Neural progenitor cell (in vitro differentiated cells): ENCODE measurements at regions not wholly inside any gene's neighbourhood (a gene's known extent, or its start where the extent isn't known, plus 50 kb on each side); places are given as distances from the start of the nearest gene placed in this dataset.

Experiments used
- DNase-seq: peaks from one replicate; pipeline ENCODE4 v3.0.0-alpha.2; 2016; ENCODE audit warnings: low spot score
- H2AFZ ChIP-seq: fragments of 200-600 bp; sonication (generic); replicated peaks from 2 replicates; pipeline ENCODE4 v1.6.1; 2016; ENCODE audit warnings: antibody characterized with exemption
- H3F3A ChIP-seq: fragments of 200-600 bp; sonication (generic); 2 replicates; pipeline ENCODE4 v1.6.1; 2016; ENCODE audit warnings: antibody characterized with exemption, low read depth
- H3K27ac ChIP-seq: fragments of 200-600 bp; sonication (generic); 2 replicates; pipeline ENCODE4 v1.5.1; 2016; ENCODE audit warnings: mild to moderate bottlenecking
- H3K27me3 ChIP-seq: fragments of 200-600 bp; sonication (generic); 2 replicates; pipeline ENCODE4 v1.6.1; 2016; ENCODE audit warnings: mild to moderate bottlenecking, moderate library complexity
- H3K36me3 ChIP-seq: fragments of 200-600 bp; sonication (generic); 2 replicates; pipeline ENCODE4 v1.5.1; 2016
- H3K4me1 ChIP-seq: fragments of 200-600 bp; sonication (generic); 2 replicates; pipeline ENCODE4 v1.6.1; 2016; ENCODE audit warnings: mixed run types
- H3K4me2 ChIP-seq: fragments of 200-600 bp; sonication (generic); 2 replicates; pipeline ENCODE4 v1.6.1; 2016
- H3K4me3 ChIP-seq: fragments of 200-600 bp; sonication (generic); 2 replicates; pipeline ENCODE4 v1.5.1; 2016
- H3K79me2 ChIP-seq: fragments of 200-600 bp; sonication (generic); 2 replicates; pipeline ENCODE4 v1.6.1; 2016; ENCODE audit warnings: low read depth
- H3K9ac ChIP-seq: fragments of 200-600 bp; sonication (generic); 2 replicates; pipeline ENCODE4 v1.6.1; 2016
- H3K9me3 ChIP-seq: fragments of 200-600 bp; sonication (generic); 2 replicates; pipeline ENCODE4 v1.5.1; 2016; ENCODE audit warnings: low read depth
- H4K20me1 ChIP-seq: fragments of 200-600 bp; sonication (generic); 2 replicates; pipeline ENCODE4 v1.6.1; 2016; ENCODE audit warnings: low read depth
- H3K27ac Mint-ChIP-seq: 3 replicates; pipeline ENCODE4 v1.8.0; 2021; ENCODE audit warnings: mixed read lengths
- H3K27me3 Mint-ChIP-seq: 2 replicates; pipeline ENCODE4 v1.8.0; 2022; ENCODE audit warnings: low read depth, mild to moderate bottlenecking, inconsistent platforms, moderate library complexity, mixed read lengths; ENCODE audit not compliant: insufficient read depth
- H3K36me3 Mint-ChIP-seq: 3 replicates; pipeline ENCODE4 v1.8.0; 2021; ENCODE audit warnings: mixed read lengths
- H3K4me1 Mint-ChIP-seq: 3 replicates; pipeline ENCODE4 v1.8.0; 2021; ENCODE audit warnings: mixed read lengths
- H3K4me3 Mint-ChIP-seq: 3 replicates; pipeline ENCODE4 v1.8.0; 2021; ENCODE audit warnings: mild to moderate bottlenecking, moderate library complexity, mixed read lengths
- H3K9me3 Mint-ChIP-seq: 3 replicates; pipeline ENCODE4 v1.8.0; 2020; ENCODE audit warnings: mixed read lengths
- EZH2 ChIP-seq: fragments of 200-600 bp; sonication (generic); IDR thresholded peaks from 2 replicates; pipeline ENCODE4 v1.6.1; 2017; ENCODE audit warnings: antibody characterized with exemption, mild to moderate bottlenecking, moderate library complexity
- EZH2phosphoT487 ChIP-seq: fragments of 200-600 bp; sonication (generic); IDR thresholded peaks from 2 replicates; pipeline ENCODE4 v1.6.1; 2017; ENCODE audit warnings: antibody characterized with exemption
- TF ChIP-seq, protein P1 (sequence below): fragments of 200-600 bp; sonication (generic); IDR thresholded peaks from 2 replicates; pipeline ENCODE4 v1.5.1; 2017; ENCODE audit warnings: antibody characterized with exemption, mild to moderate bottlenecking

GRCh38 chr6:103047567-103047966, 1654.1 kb downstream of the GRIK2 start:
- no peaks in the 10 kb centered on the region for H3K27me3 ChIP-seq
- H3K4me2 ChIP-seq = no peak overlapping the region

GRCh38 chr6:103042336-103042735, 1648.8 kb downstream of the GRIK2 start:
- H3K27me3 ChIP-seq = no peaks in the 10 kb centered on the region
- H3K4me1 Mint-ChIP-seq = peaks cover 3% of the 10 kb centered on the region
- no peaks in the 10 kb centered on the region for H4K20me1 ChIP-seq
- H3K4me3 ChIP-seq = no peak overlapping the region
- H3K4me1 ChIP-seq = no peaks in the 10 kb centered on the region
- no peak overlapping the region for H3K27ac ChIP-seq
- no peak for TF ChIP-seq EZH2
- TF ChIP-seq EZH2phosphoT487 = no peak
- TF ChIP-seq, protein P1, sequence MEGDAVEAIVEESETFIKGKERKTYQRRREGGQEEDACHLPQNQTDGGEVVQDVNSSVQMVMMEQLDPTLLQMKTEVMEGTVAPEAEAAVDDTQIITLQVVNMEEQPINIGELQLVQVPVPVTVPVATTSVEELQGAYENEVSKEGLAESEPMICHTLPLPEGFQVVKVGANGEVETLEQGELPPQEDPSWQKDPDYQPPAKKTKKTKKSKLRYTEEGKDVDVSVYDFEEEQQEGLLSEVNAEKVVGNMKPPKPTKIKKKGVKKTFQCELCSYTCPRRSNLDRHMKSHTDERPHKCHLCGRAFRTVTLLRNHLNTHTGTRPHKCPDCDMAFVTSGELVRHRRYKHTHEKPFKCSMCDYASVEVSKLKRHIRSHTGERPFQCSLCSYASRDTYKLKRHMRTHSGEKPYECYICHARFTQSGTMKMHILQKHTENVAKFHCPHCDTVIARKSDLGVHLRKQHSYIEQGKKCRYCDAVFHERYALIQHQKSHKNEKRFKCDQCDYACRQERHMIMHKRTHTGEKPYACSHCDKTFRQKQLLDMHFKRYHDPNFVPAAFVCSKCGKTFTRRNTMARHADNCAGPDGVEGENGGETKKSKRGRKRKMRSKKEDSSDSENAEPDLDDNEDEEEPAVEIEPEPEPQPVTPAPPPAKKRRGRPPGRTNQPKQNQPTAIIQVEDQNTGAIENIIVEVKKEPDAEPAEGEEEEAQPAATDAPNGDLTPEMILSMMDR = no peak
- no peak overlapping the region for H3K9ac ChIP-seq
- H3K9me3 Mint-ChIP-seq = no peaks in the 10 kb centered on the region
- no peaks in the 10 kb centered on the region for H3K9me3 ChIP-seq
- no peaks in the 10 kb centered on the region for H3K79me2 ChIP-seq
- H3K27me3 Mint-ChIP-seq = no peaks in the 10 kb centered on the region
- no peak overlapping the region for H3K4me2 ChIP-seq
- no peak for DNase-seq
- H3K36me3 ChIP-seq = no peaks in the 10 kb centered on the region
- H3K36me3 Mint-ChIP-seq = no peaks in the 10 kb centered on the region
- H3K4me3 Mint-ChIP-seq = no peak overlapping the region
- no peak overlapping the region for H2AFZ ChIP-seq
- no peak overlapping the region for H3K27ac Mint-ChIP-seq
- no peaks in the 10 kb centered on the region for H3F3A ChIP-seq

More at GRCh38 chr6:103047567-103047966, 1654.1 kb downstream of the GRIK2 start:
- H3K9ac ChIP-seq = no peak overlapping the region
- no peaks in the 10 kb centered on the region for H3F3A ChIP-seq
- no peak overlapping the region for H2AFZ ChIP-seq
- TF ChIP-seq, protein P1 = no peak
- TF ChIP-seq EZH2phosphoT487 (no peak), EZH2 (no peak)
- Mint-ChIP-seq H3K36me3 (no peaks in the 10 kb centered on the region), H3K4me1 (peaks cover 3% of the 10 kb centered on the region), H3K4me3 (no peak overlapping the region), H3K27me3 (no peaks in the 10 kb centered on the region), H3K27ac (no peak overlapping the region), H3K9me3 (no peaks in the 10 kb centered on the region)
- no peaks in the 10 kb centered on the region for H3K79me2 ChIP-seq
- H3K9me3 ChIP-seq = peaks cover 3% of the 10 kb centered on the region
- no peak for DNase-seq
- no peak overlapping the region for H3K27ac ChIP-seq
- no peaks in the 10 kb centered on the region for H3K36me3 ChIP-seq
- no peak overlapping the region for H3K4me3 ChIP-seq
- no peaks in the 10 kb centered on the region for H3K4me1 ChIP-seq
- no peaks in the 10 kb centered on the region for H4K20me1 ChIP-seq

DNA sequence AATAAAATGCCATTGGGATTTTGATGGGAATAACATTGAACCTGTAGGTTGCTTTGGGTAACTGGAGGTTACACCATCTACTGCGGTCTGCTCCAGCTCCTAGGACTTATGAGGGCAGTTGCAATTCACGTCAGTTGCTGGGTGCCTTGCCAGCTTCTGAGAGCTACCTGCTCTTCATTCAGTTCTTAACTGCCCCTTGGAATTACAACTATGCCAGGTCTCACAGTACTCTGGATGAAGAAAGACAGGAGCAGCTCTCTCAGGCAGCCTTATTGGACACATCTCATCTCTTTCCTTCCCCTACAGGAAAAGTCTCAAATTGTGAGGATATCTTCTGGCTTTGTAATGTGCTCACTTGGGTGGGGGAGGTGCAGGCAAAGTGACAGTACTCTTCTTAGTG, 1643.3 kb downstream of the GRIK2 start:
- H3K27me3 ChIP-seq = no peaks in the 10 kb centered on the region
- H3K79me2 ChIP-seq = no peaks in the 10 kb centered on the region
- H2AFZ ChIP-seq = peak overlapping the region; percentile 77
- Mint-ChIP-seq H3K27ac (no peak overlapping the region), H3K4me1 (peaks cover 14% of the 10 kb centered on the region), H3K36me3 (no peaks in the 10 kb centered on the region), H3K27me3 (no peaks in the 10 kb centered on the region), H3K4me3 (no peak overlapping the region), H3K9me3 (peaks cover 2% of the 10 kb centered on the region)
- TF ChIP-seq EZH2phosphoT487 = no peak
- no peak for TF ChIP-seq EZH2
- TF ChIP-seq, protein P1 = no peak
- H3K36me3 ChIP-seq = no peaks in the 10 kb centered on the region
- no peaks in the 10 kb centered on the region for H3F3A ChIP-seq
- H3K4me1 ChIP-seq = peaks cover 12% of the 10 kb centered on the region
- no peaks in the 10 kb centered on the region for H4K20me1 ChIP-seq
- H3K9ac ChIP-seq = no peak overlapping the region
- H3K4me3 ChIP-seq = no peak overlapping the region
- no peak overlapping the region for H3K4me2 ChIP-seq
- no peak for DNase-seq
- H3K9me3 ChIP-seq = no peaks in the 10 kb centered on the region
- no peak overlapping the region for H3K27ac ChIP-seq
